NCI-H774 (cell line): ENCODE measurements at regions not wholly inside any gene's neighbourhood (a gene's known extent, or its start where the extent isn't known, plus 50 kb on each side); places are given as distances from the start of the nearest gene placed in this dataset.
"Not testable (repeated sequence)": the region's sequence is repeated elsewhere in the genome, so short reads cannot be mapped to it uniquely, and the experiment has no call there.

ENCODE experiments used
- DNase-seq: peaks from one replicate; lab custom pipeline; 2025; lab: John Stamatoyannopoulos, UW

DNA sequence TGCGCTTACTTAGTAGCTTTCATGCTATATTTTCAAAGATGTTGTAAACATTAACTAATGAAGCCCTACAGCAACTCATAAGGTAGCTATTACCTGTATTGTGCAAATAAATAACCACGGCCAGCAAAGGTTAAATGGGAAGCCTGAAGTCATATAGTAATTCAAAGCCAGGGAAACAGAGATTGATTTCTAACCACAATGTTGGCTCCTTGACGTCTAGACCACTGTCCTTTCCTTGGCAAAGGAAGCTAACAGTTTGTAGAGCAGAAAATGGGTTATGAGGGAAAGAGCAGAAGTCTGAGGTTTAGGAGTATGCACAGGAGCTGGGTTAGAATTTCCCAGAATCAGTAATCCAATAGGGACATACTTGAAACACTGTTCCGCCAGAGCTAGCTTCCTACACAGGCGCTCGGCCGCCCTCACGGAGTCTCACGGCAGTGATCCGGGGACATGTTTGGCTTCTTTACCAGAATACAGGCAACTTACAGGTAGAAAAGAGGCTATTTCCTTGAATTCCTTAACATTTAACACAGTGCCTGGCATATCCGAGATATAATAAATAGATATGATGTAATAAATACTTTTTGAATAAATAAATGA is 298.8 kb upstream of the LYPLAL1 start:
- DNase-seq: no peak

DNA sequence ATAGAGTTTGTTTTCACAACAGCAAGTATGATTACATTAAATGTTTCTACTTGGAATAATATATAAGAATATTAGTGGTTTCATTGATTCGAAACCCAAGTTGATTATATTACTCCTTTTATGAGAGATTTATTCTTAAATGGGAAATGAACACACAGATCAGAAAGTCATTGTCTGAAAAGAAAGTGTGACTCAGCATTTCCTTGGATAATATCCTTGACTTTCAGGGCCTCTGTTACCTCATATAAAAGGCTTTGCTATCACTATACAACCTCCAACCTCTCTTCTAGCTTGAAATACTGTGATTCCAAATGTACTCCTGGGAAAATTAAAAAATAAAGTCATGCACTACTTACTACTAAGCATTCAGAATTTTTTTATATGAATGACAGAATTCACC is 295.3 kb upstream of the LYPLAL1 start:
- DNase-seq: no peak

DNA sequence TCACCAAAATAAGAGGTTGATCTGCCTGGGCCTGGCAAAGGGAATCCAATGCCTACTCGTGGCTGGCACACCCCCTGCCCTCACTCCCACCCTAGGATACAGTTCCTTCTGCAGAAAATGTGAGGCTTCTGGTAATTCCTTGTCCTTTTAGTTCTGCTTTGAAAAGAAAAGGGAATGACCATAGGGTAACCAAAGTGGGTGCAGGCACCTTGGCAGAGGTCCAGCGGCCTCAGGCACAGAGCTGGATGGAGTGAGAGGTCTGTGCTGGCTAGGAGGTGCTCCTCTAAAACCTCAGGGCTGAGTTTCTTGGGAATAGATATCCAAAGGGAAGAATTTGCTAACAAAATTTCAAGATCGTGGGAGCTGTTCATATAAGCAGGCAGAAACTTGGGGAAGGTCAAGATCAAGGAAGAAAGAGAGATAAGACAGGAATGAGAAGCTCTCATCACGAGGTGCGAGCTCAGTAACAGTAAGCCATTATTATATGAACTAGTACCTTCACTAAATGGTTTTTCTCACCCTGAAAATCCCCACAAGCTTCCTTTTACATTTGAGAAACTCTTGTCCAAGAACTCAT is 293.1 kb upstream of the LYPLAL1 start:
- no peak for DNase-seq

DNA sequence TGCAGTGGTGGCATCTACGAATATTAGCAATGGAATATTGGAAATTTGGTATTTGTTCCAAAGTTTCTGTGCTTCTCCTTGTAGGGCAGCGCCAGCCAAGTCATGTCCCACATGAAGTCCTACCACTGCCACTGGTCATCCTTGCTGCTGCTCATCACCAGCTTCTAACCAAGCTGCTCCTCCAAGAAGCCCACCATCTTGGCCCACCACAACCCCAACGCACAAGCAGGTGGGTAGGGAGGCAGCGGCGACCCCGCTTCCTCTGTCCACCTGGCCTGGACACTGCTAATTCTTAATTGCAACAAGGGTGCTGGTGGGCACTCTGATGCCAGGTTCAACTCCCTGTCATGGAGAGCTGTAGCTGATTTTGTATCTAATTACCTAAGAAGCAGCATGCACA is 291.2 kb upstream of the LYPLAL1 start:
- no peak for DNase-seq

DNA sequence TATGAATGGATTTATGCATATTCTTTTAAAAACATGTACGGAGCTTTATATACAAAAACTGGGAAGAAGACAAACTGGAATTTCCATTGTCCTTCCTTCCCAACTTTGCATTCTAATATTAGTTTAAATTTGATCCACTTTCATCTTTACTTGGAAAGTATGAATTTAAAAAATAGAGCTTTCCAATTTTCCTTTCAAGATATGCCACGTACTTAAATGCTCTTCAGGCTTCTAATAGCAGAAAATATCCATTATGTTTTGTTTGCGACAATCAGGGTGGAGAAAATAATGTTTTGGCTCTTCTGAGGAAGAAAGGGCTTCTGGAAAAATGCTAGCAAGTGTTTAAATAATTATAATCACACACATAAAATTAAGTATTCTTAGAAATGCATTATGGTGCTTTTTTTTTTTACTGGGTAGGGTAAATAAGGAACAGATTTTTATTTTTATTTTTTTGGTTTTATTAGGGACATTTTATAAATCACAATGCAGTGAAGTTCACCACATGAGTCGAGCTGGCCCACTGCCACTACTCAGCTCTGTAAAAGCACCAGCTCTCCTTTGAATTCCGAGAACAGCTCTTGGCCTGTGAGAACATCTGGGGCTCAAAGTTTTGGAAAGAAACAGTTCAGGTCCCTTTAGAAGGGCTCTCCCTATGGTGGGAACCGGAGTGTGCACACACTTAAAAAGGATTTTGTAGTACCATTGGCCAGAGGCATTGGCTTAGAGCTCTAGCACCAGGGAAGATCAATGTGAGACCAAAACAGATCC is 287.4 kb upstream of the LYPLAL1 start:
- DNase-seq: no peak

DNA sequence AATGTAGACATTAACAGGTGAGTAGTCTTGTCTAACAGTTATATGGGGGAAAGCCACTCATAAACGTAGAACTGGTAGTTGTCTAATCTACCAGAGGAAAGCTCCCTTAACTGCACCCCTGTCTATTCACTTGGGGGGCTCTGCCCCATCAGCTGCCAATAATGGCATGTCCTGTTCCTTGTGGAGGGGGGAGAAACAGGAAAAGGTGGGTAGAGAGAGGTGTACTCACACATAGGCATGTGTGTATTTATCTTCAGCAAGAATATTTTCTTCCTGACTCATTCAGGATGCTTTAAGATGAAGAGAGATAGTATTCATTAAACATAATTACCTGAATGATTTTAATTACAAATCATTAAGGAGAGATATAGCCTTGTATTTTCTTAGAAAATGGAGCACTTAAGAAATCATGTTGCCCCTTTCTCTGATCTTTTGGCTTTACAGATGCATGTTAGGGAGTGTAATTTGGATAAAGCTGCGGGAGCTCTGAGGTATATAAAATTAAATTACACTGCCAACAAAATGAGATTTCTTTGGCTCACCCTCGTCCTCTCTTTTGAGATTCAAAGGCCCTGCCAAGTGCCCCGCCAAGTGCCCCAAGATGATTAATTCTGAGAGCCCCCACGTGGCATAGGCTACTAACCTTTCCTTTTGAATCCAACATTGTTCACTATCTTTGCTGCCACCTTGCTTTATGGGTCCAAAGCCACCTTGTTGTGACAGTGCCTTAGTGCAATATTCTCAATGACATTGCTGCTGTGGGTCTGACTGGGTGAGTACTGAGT is 286.3 kb upstream of the LYPLAL1 start:
- no peak for DNase-seq

DNA sequence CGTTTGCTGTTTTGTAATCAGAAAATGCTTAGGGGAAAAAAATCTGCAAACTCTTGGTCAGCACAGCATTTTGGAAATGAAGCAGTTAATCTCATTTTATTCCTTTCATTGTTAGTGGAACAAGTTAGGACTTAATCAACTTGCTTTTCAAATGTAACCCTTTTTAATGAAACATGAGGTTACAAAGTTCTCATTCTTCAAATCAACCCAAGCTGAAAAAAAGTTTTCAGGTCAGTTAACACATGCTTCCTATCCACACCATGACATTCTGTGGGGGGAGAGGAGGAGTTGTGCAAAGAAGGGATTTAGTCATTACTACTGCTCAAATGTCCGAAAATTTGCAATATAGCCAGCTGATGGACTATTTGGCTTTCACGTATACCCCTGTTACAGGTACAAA is 283.2 kb upstream of the LYPLAL1 start:
- DNase-seq: no peak

DNA sequence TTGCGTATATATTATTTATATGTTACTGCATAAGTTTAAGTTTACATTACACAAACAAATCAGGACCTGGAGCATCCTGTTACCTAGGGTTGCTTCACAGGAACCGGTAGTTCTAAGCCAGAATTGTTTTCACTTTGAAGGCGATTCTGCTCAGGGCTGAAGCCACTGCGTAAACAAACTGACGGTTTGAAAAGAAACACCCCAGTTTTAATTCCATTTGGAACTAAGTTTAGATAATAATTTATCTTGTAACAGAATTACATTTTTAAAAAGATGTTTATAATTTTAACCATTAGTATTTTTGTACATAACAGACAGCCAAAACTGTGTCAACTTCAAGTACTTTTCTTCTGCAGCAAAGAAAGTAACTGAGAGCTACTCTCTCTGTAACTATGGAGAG is 282.1 kb upstream of the LYPLAL1 start:
- DNase-seq: no peak

DNA sequence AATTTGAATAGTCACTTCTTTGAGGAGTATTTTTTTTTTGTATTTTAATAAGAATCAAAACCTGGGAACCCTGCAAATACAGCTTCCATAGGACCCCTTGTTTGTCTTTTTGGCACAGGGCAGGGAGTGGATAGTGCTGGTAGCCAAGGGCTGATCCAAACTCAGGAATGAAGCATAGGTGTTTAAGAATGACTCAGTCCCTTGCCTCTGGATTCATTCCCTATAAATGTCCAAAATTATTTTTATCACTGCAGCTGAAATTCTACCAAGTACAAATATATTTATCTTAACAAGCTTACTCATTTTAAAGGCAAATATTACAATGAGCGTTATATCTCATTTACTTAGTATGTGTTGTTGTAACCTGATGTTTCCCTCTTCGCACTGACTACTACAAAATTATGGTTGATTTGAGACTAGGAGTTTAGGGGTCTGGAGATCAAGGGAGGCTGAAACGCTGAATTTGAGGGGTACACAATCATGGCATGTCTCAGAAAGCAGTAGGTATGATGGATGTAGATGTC is 278.6 kb upstream of the LYPLAL1 start:
- DNase-seq: no peak

DNA sequence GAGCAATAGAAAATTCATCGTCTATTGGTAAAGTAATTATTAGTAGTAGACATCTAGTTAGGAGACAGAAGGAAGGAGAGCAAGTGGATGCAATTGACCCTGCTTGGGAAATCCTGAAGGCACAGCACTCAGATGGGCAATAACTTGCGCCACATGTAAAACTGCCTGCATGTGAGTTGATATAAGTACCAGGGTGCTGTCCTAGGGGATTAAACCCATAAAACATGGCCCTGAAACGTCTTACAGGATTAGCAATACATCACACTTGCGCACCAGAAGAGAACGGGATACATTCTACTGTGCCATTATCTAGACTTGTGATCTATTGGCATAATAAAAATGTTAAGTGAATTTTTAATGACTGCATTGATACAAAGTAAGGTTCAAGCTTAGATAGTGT is 277.5 kb upstream of the LYPLAL1 start:
- DNase-seq: no peak

DNA sequence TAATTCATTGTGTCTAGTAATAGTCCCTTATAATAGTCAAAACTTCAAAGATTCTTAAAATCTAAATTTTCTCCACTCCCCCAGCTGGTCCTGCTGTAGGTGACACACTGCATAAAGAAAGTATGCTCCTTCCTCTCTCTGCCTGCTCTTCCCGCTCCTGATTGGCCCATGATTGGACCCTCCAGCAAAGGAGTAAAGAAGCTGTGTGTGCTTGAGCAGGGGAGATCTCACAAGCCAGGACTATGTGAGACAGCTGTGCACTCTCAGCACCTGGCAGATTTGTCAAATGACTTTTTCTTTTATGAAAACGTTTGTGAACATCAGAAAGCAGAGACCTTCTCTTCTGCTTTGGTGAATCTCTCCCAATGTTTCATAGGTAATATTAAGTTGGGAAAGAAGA is 274.8 kb upstream of the LYPLAL1 start:
- DNase-seq: no peak

DNA sequence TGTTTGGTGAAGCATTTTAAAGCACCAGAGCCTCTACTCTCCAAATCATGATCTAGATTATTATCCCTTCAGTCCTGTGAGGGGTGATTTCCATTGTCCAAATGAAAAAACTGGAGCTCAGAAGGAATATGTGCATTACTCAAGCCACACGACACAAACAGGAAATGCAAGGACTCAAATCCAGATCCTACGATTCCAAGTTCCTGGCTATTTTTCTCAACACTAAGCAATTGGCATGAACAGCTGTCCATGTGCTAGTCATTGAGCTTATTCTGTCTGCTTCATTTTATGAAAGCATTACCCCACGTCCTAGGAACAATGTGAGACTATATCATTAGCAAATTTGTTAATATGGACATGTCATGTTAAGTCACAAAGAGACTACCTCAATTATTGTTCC is 273.1 kb upstream of the LYPLAL1 start:
- DNase-seq: no peak

GRCh38 chr1:218904416-218904815 is 269.3 kb upstream of the LYPLAL1 start:
- DNase-seq: no peak

DNA sequence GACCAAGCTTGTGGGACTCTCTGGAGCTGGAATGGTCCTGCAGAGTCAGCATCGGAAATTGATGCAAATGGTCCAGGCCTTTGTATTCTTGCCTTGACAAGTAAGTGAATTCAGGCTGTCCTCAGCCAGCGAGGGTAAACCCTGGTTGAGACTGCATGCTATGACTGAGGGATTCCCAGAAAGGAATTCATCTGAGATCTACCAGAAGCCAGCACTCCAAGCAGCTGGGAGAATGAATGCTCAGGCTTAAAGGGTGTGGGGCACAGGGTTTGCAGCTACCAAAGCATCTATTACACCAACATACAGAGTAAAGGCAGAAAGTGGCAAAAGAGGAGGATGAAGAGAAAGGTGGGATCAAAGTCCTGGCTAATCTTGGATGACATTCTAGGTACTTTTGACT is 257.0 kb upstream of the LYPLAL1 start:
- no peak for DNase-seq

- DNase-seq: no peak
These were observed 256.0 kb upstream of the LYPLAL1 start for GRCh38 chr1:218917656-218918055.

GRCh38 chr1:218925777-218926176 is 247.9 kb upstream of the LYPLAL1 start:
- DNase-seq: no peak

- no peak for DNase-seq
These were observed 247.0 kb upstream of the LYPLAL1 start for GRCh38 chr1:218926631-218927030.

- DNase-seq: no peak
These were observed 243.7 kb upstream of the LYPLAL1 start for GRCh38 chr1:218930000-218930399.

DNA sequence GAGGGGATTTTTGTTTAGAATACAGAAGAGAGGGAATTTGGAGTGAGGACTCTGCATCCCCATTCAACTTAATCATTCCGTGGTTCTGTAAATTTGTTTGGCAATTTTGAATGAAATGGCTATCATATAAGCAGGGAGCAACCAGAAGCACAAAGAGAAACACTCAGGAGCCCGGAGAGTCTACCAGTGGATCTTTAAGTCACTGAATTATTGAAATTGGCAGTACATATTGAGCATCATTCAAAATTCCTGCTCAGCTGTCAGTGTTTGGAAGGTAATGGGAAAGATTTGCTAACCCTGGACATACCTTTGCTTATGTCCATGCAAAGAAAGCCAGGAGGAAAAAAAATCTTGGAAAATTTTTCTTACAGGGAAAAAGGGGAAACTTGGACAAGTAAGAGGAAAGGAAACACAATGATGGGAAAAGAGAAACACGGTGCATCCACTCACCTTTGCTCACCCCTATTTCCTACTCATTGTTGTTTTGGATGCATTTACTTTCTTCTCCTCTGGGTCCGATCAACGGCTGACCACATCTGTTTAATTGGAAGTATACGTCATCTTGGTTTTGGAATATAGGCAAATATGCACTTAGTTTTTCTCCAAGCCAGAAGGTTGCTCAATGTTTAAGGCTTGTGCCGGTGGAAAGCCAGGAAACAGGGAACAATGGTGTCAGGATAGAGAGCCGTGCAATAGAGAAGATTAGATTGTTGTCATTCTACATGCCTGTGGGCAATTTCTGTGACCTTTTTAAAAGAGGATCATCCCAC is 243.0 kb upstream of the LYPLAL1 start:
- DNase-seq: no peak

GRCh38 chr1:218931324-218931723 is 242.4 kb upstream of the LYPLAL1 start:
- DNase-seq: no peak

GRCh38 chr1:218933513-218933912 is 240.2 kb upstream of the LYPLAL1 start:
- DNase-seq: no peak

- not testable (repeated sequence) for DNase-seq
These were observed 238.3 kb upstream of the LYPLAL1 start for GRCh38 chr1:218935408-218935807.
